HepG2 (cell line): ENCODE measurements at regions not wholly inside any gene's neighbourhood (a gene's known extent, or its start where the extent isn't known, plus 50 kb on each side); places are given as distances from the start of the nearest gene placed in this dataset.

ENCODE experiments used
- ATAC-seq: fragments of 200-7000 bp; cut with Tn5 transposase; 3 replicates; pipeline ENCODE4 v1.9.1; 2020; ENCODE audit warnings: mild to moderate bottlenecking, moderate library complexity
- BruUV-seq: library from RNA; stranded (reverse); fragments of 400-500 nt; replicated peaks from 2 replicates; lab custom pipeline; 2021; lab: Mats Ljungman, UMichigan
- CTCF ChIA-PET: fragments of 300-600 bp; formaldehyde crosslinking; extraction: SDS; loops from one replicate; lab custom pipeline; 2021; ENCODE audit warnings: low total read pairs, inconsistent platforms, low intra/inter-chr PET ratio; lab: Yijun Ruan, JAX
- POLR2A ChIA-PET: fragments of 350-600 bp; sonication (Branson Sonifier 250); formaldehyde crosslinking; loops from one replicate; lab custom pipeline; 2020; ENCODE audit warnings: antibody characterized with exemption, inconsistent platforms; lab: Yijun Ruan, JAX
- DNase-seq: peaks from one replicate; pipeline ENCODE4 v3.0.0-alpha.2; 2015; ENCODE audit warnings: low spot score
- FAIRE-seq: peaks from 3 replicates; lab custom pipeline; 2011; peaks lifted over from hg19 to GRCh38; lab: Jason Lieb, UNC
- H2AFZ ChIP-seq: one replicate; pipeline ENCODE4 v1.6.1; 2011; ENCODE audit warnings: low read length, inconsistent platforms
- H3K27ac ChIP-seq: fragments of 300-600 bp; 3 replicates; pipeline ENCODE4 v1.8.0; 2011; ENCODE audit warnings: mixed run types, mild to moderate bottlenecking, mixed read lengths, low read length, inconsistent platforms; ENCODE audit not compliant: insufficient read depth; ENCODE audit errors: extremely low read length
- H3K27me3 ChIP-seq, 2 experiments: fragments of 200-600 bp in 1 of 2; 2 replicates in 1 of 2; 3 replicates in 1 of 2; pipeline versions ENCODE4 v1.6.0 to v1.8.0; 2011; ENCODE audit warnings: low read length in 2 of 2, mild to moderate bottlenecking in 2 of 2, moderate library complexity in 2 of 2, inconsistent platforms in 1 of 2; ENCODE audit not compliant: insufficient read depth in 2 of 2, control insufficient read depth in 1 of 2
- H3K36me3 ChIP-seq, 2 experiments: fragments of 200-600 bp in 1 of 2; replicated peaks in 1 of 2; 2 replicates in 1 of 2; 3 replicates in 1 of 2; pipeline versions ENCODE4 v1.5.1 to v1.8.0; 2011; ENCODE audit warnings: low read length in 2 of 2, inconsistent platforms in 1 of 2; ENCODE audit not compliant: insufficient read depth in 2 of 2, control insufficient read depth in 1 of 2
- H3K4me1 ChIP-seq: 2 replicates; pipeline ENCODE4 v1.5.1; 2012; ENCODE audit warnings: low read length, inconsistent platforms; ENCODE audit not compliant: insufficient read depth
- H3K4me2 ChIP-seq: 2 replicates; pipeline ENCODE4 v1.6.0; 2011; ENCODE audit warnings: low read depth, low read length, inconsistent platforms
- H3K4me3 ChIP-seq, 3 experiments: fragments of 200-600 bp in 1 of 3; sonication (generic), shearing (Covaris generic) in 1 of 3; replicated peaks in 1 of 3; 2 replicates each; pipeline ENCODE4 v1.5.1; 2011 to 2016; ENCODE audit warnings: low read length in 3 of 3, inconsistent platforms in 2 of 3, low read depth in 2 of 3, mild to moderate bottlenecking in 2 of 3, control low read depth in 1 of 3, mixed read lengths in 1 of 3; ENCODE audit not compliant: insufficient read depth in 1 of 3
- H3K79me2 ChIP-seq: one replicate; pipeline ENCODE4 v1.6.1; 2011; ENCODE audit warnings: low read length, inconsistent platforms; ENCODE audit not compliant: insufficient read depth
- H3K9ac ChIP-seq: 2 replicates; pipeline ENCODE4 v1.6.0; 2011; ENCODE audit warnings: mild to moderate bottlenecking, low read depth, low read length, inconsistent platforms; ENCODE audit not compliant: insufficient read depth
- H3K9me3 ChIP-seq: 2 replicates; pipeline ENCODE4 v1.5.1; 2012; ENCODE audit warnings: mild to moderate bottlenecking, low read length
- H4K20me1 ChIP-seq: 2 replicates; pipeline ENCODE4 v1.6.0; 2011; ENCODE audit warnings: inconsistent platforms, mild to moderate bottlenecking, low read length, moderate library complexity; ENCODE audit not compliant: insufficient read depth
- ARNTL ChIP-seq: sonication (generic); formaldehyde crosslinking; IDR thresholded peaks from 2 replicates; pipeline ENCODE4 v1.4.0; 2020; ENCODE audit warnings: mild to moderate bottlenecking, missing genetic modification reagents
- ATF4 ChIP-seq, 2 experiments: fragments of 450-650 bp in 1 of 2; sonication (generic) in 1 of 2; formaldehyde crosslinking; IDR thresholded peaks; 2 replicates each; pipeline versions ENCODE4 v1.5.0 to v1.8.0; 2020 to 2022; ENCODE audit warnings: mild to moderate bottlenecking in 1 of 2, missing genetic modification reagents in 1 of 2
- ELK4 ChIP-seq: sonication (generic); formaldehyde crosslinking; IDR thresholded peaks from 2 replicates; pipeline ENCODE4 v1.9.0; 2021; ENCODE audit warnings: missing genetic modification reagents, borderline replicate concordance
- ETV6 ChIP-seq: sonication (generic); formaldehyde crosslinking; conservative IDR thresholded peaks from 2 replicates; pipeline ENCODE4 v1.4.0; 2020; ENCODE audit warnings: missing genetic modification reagents
- SAFB2 ChIP-seq: sonication (generic); formaldehyde crosslinking; IDR thresholded peaks from 2 replicates; pipeline ENCODE4 v1.5.1; 2020; ENCODE audit warnings: missing genetic modification reagents, low read depth, mild to moderate bottlenecking, borderline replicate concordance
- SOX13 ChIP-seq, 3 experiments: fragments of 450-650 bp in 1 of 3; sonication (generic) in 1 of 3; formaldehyde crosslinking in 1 of 3; IDR thresholded peaks in 2 of 3; conservative IDR thresholded peaks in 1 of 3; 2 replicates each; pipeline versions ENCODE4 v1.5.0 to v1.6.1; 2016 to 2020; ENCODE audit warnings: antibody characterized with exemption in 1 of 3, mild to moderate bottlenecking in 1 of 3, missing compliant biosample characterization in 1 of 3, missing genetic modification reagents in 1 of 3, moderate library complexity in 1 of 3
- TFDP1 ChIP-seq: IDR thresholded peaks from 2 replicates; pipeline ENCODE4 v1.6.1; 2016; ENCODE audit warnings: missing compliant biosample characterization, missing genetic modification reagents, borderline replicate concordance
- XRCC5 ChIP-seq: fragments of 200-400 bp; formaldehyde crosslinking; optimal IDR thresholded peaks from 2 replicates; pipeline ENCODE3; 2017; ENCODE audit warnings: mild to moderate bottlenecking, low read length
- ZFX ChIP-seq: sonication (generic); formaldehyde crosslinking; IDR thresholded peaks from 2 replicates; pipeline ENCODE4 v1.4.0; 2020; ENCODE audit warnings: mild to moderate bottlenecking, low read depth, missing genetic modification reagents, moderate library complexity
- ZHX2 ChIP-seq, 2 experiments: sonication (generic) in 1 of 2; formaldehyde crosslinking in 1 of 2; IDR thresholded peaks; 2 replicates each; pipeline versions ENCODE4 v1.6.1 to v1.9.0; 2014 to 2022; ENCODE audit warnings: antibody characterized with exemption in 1 of 2, borderline replicate concordance in 1 of 2, inconsistent platforms in 1 of 2, low read depth in 1 of 2, missing genetic modification reagents in 1 of 2
- ZNF280B ChIP-seq: sonication (generic); formaldehyde crosslinking; IDR thresholded peaks from 2 replicates; pipeline ENCODE4 v1.5.0; 2020; ENCODE audit warnings: missing genetic modification reagents, mild to moderate bottlenecking, borderline replicate concordance
- ZNF33B ChIP-seq: sonication (generic); formaldehyde crosslinking; IDR thresholded peaks from 2 replicates; pipeline ENCODE4 v1.5.1; 2020; ENCODE audit warnings: mild to moderate bottlenecking, missing genetic modification reagents
- WGBS: methylation state at CpG from one replicate; pipeline ENCODE4 v1.1.6; 2017; ENCODE audit warnings: low lambda C conversion rate; 5-methylcytosine and 5-hydroxymethylcytosine counted together
- in situ Hi-C: cut with HindIII; loops from 2 replicates; pipeline ENCODE4 v1.10.0; 2017; ENCODE audit warnings: low pct_unique_long_range_greater_than_20kb; ENCODE audit not compliant: extremely low pct_ligation_motif_present
- intact Hi-C: fragments of 100-400 bp; cut with micrococcal nuclease; formaldehyde crosslinking; loops from one replicate; pipeline ENCODE4 v1.10.0; 2022; ENCODE audit not compliant: unreplicated experiment

GRCh38 chr19:27742041-27742440 lies 1470.9 kb downstream of the UQCRFS1 start:
- Histone ChIP-seq H3K4me1 (no peaks in the 10 kb centered on the region), H3K27me3 (no peaks in the 10 kb centered on the region), H4K20me1 (no peaks in the 10 kb centered on the region), H3K4me2 (no peak overlapping the region), H3K79me2 (no peaks in the 10 kb centered on the region), H3K27ac (no peak overlapping the region), H3K36me3 (no peaks in the 10 kb centered on the region), H3K9me3 (peaks cover 27% of the 10 kb centered on the region), H3K4me3 (no peak overlapping the region), H2AFZ (no peak overlapping the region), H3K9ac (no peak overlapping the region)
- intact Hi-C loops: no loop called here
- no TSS peak for BruUV-seq
- no peak for ATAC-seq
- no peak for FAIRE-seq
- ChIA-PET POLR2A (no interaction called here), CTCF (no interaction called here)
- in situ Hi-C loops: no loop called here
- 93% methylated on average over 3 of the region's 3 CpGs for WGBS
- no peak for DNase-seq
- no peak for TF ChIP-seq ATF4 (CRISPR knock-in tag; IDR thresholded peaks at IDR 0.05)
- no peak for TF ChIP-seq SAFB2 (CRISPR knock-in tag)
- TF ChIP-seq ZNF33B: no peak
- no peak for TF ChIP-seq XRCC5
- TF ChIP-seq ETV6: no peak
- no peak for TF ChIP-seq ZNF280B (CRISPR knock-in tag)
- TF ChIP-seq ZFX (CRISPR knock-in tag): no peak
- TF ChIP-seq SOX13 (IDR thresholded peaks at IDR 0.05): no peak
- no peak for TF ChIP-seq SOX13 (CRISPR knock-in tag; conservative IDR thresholded peaks at IDR 0.05 in 1 of 2, IDR thresholded peaks at IDR 0.05 in 1 of 2)
- TF ChIP-seq ARNTL (CRISPR knock-in tag): no peak
- TF ChIP-seq TFDP1 (CRISPR knock-in tag): no peak
- TF ChIP-seq ELK4 (CRISPR knock-in tag): no peak
- TF ChIP-seq ZHX2 (IDR thresholded peaks at IDR 0.05; ENCODE audit: low read depth): no peak
- TF ChIP-seq ZHX2 (CRISPR knock-in tag; IDR thresholded peaks at IDR 0.05; ENCODE audit: borderline replicate concordance): no peak
